ENCODE measurements at regions not wholly inside any gene's neighbourhood (a gene's known extent, or its start where the extent isn't known, plus 50 kb on each side); places are given as distances from the start of the nearest gene placed in this dataset.
"Not testable (repeated sequence)": the region's sequence is repeated elsewhere in the genome, so short reads cannot be mapped to it uniquely, and the experiment has no call there.

- Mint-ChIP-seq H3K4me3 (ENCODE audit: low read depth) (no peak overlapping the region), H3K36me3 (ENCODE audit: low read depth) (no peaks in the 10 kb centered on the region), H3K4me1 (ENCODE audit: low read depth) (no peaks in the 10 kb centered on the region), H3K27me3 (ENCODE audit: low read depth) (no peaks in the 10 kb centered on the region), H3K27ac (no peak overlapping the region), H3K9me3 (no peaks in the 10 kb centered on the region)
- intact Hi-C loops (cut with micrococcal nuclease) = loop anchor here (10.0 kb wide), 1 partner anchor 228 kb away; no protein-coding TSS in a partner anchor
- no peak for DNase-seq (ENCODE audit: low spot score)
Observed at GRCh38 chr12:116366824-116367223, 89.3 kb upstream of the MED13L start.

DNA sequence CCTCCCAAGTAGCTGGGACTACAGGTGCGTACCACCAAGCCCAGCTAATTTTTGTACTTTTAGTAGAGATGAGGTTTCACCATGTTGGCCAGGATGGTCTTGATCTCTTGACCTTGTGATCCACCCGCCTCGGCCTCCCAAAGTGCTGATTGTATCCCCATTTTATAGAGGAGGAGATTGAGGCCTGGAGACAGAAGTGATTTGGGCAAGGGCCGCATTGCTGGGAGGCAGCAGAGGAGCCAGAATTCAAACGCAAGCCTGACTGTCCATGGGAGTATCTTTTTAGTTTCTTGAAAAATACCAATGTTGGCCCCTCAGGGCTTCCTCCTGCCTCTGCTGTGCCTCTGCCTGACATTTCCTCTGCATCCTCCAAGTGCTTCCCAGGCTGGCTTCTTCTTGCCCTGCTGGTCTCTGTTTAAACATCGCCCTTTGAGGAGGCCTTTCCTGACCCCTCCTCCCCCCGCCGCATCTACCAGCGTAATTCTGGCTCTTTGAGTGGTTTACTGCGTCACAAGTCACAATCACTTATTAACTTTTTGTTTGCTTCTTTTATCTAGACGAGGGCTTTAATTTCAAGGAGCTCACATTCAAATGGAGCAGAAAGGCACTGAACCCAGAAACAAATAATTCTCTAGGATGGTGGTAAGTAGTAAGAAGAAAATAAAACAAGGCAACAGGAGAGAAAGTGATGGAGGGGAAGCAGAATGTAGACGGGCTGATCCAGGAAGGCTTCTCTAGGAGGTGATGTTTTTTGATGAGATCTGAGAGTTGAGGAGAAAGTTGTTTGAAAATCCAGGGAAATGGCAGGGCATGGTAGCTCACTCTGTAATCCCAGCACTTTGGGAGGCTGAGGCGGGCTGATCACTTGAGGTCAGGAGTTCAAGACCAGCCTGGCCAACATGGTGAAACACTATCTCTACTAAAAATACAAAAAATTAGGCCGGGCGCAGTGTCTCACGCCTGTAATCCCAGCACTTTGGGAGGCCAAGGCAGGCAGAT is 91.0 kb upstream of the MED13L start:
- Mint-ChIP-seq H3K4me1 (ENCODE audit: low read depth) (no peaks in the 10 kb centered on the region), H3K9me3 (no peaks in the 10 kb centered on the region), H3K4me3 (ENCODE audit: low read depth) (no peak overlapping the region), H3K27me3 (ENCODE audit: low read depth) (no peaks in the 10 kb centered on the region), H3K36me3 (ENCODE audit: low read depth) (no peaks in the 10 kb centered on the region), H3K27ac (no peak overlapping the region)
- no peak for DNase-seq (ENCODE audit: low spot score)
- intact Hi-C loops (cut with micrococcal nuclease) = loop anchor here (10.0 kb wide), 1 partner anchor 226 kb away; no protein-coding TSS in a partner anchor

GRCh38 chr12:116370004-116370404 is 92.5 kb upstream of the MED13L start:
- Mint-ChIP-seq H3K9me3 (peaks cover 2% of the 10 kb centered on the region), H3K4me3 (ENCODE audit: low read depth) (no peak overlapping the region), H3K4me1 (ENCODE audit: low read depth) (no peaks in the 10 kb centered on the region), H3K36me3 (ENCODE audit: low read depth) (no peaks in the 10 kb centered on the region), H3K27ac (no peak overlapping the region), H3K27me3 (ENCODE audit: low read depth) (no peaks in the 10 kb centered on the region)
- DNase-seq (ENCODE audit: low spot score) = no peak
- intact Hi-C loops (cut with micrococcal nuclease) = no loop called here

DNA sequence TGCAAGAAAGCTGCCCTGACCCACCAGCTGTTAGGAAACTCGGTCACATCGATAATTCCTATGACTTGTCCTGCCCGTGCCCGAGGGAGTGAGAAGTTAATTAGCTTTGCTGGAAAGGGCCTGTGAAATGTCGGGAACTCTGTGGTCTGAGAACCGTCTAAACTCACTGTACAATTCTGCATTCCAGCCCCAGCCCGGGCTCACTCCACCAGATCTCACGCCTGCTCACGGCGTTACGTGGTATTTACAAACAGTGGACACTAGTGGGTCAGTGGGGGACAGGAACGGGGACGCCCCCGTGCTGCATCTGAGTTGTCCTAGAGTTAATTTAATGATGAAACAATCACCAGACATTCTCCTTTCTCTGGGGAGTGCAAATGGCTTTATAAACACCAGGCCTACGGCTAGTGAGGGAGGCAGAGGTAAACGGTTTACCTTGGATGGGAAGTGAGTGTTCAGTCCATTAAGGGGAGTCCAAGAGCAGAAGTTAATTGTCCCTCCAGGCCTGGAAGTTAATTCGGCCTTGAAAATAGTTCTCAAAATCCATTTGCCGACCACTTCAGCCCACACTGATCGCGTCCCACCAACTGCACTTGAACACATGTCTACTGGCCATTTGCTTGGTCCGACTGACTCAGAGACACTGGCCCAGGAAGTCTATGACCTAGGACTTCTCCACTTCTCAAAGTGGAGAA is 93.5 kb upstream of the MED13L start:
- Mint-ChIP-seq H3K36me3 (ENCODE audit: low read depth) (no peaks in the 10 kb centered on the region), H3K9me3 (peaks cover 13% of the 10 kb centered on the region), H3K4me3 (ENCODE audit: low read depth) (no peak overlapping the region), H3K27ac (no peak overlapping the region), H3K4me1 (ENCODE audit: low read depth) (peaks cover 2% of the 10 kb centered on the region), H3K27me3 (ENCODE audit: low read depth) (no peaks in the 10 kb centered on the region)
- intact Hi-C loops (cut with micrococcal nuclease) = no loop called here
- DNase-seq (ENCODE audit: low spot score) = no peak

GRCh38 chr12:116372815-116373214 is 95.3 kb upstream of the MED13L start:
- H3K4me3 Mint-ChIP-seq (ENCODE audit: low read depth) = no peak overlapping the region
- H3K9me3 Mint-ChIP-seq = peaks cover 13% of the 10 kb centered on the region
- no peaks in the 10 kb centered on the region for H3K36me3 Mint-ChIP-seq (ENCODE audit: low read depth)
- peaks cover 11% of the 10 kb centered on the region for H3K4me1 Mint-ChIP-seq (ENCODE audit: low read depth)
- no peak for DNase-seq (ENCODE audit: low spot score)
- H3K27me3 Mint-ChIP-seq (ENCODE audit: low read depth) = no peaks in the 10 kb centered on the region
- no peak overlapping the region for H3K27ac Mint-ChIP-seq
- intact Hi-C loops (cut with micrococcal nuclease) = no loop called here

DNA sequence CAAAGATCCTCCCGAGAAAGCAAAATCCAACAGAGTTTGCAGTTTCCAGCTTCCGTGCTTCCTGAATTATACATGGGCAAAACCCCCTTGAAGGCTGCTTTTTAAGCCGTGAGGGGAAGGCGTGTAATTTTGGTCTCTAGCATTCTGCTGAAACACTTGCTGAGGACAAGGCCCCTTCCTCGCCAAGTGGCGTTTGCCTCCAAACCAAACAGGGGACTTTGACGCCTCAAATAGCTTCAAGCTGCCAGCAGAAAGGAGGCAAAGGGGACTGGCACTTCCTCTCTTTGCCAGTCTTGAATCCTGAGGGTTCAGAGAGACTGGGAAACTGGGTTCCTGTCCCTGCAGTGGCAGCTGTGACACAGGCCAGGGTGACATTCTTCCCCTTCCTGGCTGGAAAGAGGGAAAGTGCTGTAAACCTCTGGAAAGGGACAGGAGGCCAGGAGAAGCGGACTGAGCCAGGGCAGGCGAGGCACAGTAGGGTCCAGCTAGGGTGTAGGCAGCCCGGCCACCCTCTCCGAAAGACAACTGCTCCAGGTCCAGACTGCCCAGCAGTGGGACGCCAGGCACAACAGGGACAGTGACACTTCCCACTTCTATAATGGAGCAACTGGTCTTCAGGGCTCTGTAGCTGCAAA is 96.2 kb upstream of the MED13L start:
- Mint-ChIP-seq H3K4me3 (ENCODE audit: low read depth) (no peak overlapping the region), H3K9me3 (peaks cover 13% of the 10 kb centered on the region), H3K27ac (no peak overlapping the region), H3K27me3 (ENCODE audit: low read depth) (no peaks in the 10 kb centered on the region), H3K4me1 (ENCODE audit: low read depth) (peaks cover 11% of the 10 kb centered on the region), H3K36me3 (ENCODE audit: low read depth) (no peaks in the 10 kb centered on the region)
- DNase-seq (ENCODE audit: low spot score) = no peak
- intact Hi-C loops (cut with micrococcal nuclease) = no loop called here

DNA sequence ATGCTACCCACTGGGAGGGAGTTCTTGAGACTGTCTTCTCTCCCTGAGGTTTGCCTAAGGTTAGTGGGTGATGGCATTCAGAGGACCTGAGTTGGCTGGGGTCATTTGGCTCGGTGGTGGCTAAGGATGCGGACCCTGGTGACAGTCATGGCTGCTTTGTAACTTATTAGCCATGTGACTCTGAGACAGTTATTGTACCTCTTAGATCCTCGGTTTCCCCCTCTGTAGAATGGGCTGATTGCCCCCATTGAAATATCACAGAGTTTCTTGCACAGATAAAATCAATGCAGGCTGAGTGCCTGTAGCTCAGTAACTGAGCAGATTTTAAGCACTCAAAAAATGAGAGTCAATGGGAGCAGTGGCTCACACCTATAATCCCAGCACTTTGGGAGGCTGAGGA is 96.7 kb upstream of the MED13L start:
- no peak overlapping the region for H3K27ac Mint-ChIP-seq
- peaks cover 11% of the 10 kb centered on the region for H3K4me1 Mint-ChIP-seq (ENCODE audit: low read depth)
- no peaks in the 10 kb centered on the region for H3K36me3 Mint-ChIP-seq (ENCODE audit: low read depth)
- intact Hi-C loops (cut with micrococcal nuclease) = no loop called here
- no peak overlapping the region for H3K4me3 Mint-ChIP-seq (ENCODE audit: low read depth)
- no peaks in the 10 kb centered on the region for H3K27me3 Mint-ChIP-seq (ENCODE audit: low read depth)
- peaks cover 13% of the 10 kb centered on the region for H3K9me3 Mint-ChIP-seq
- DNase-seq (ENCODE audit: low spot score) = no peak

DNA sequence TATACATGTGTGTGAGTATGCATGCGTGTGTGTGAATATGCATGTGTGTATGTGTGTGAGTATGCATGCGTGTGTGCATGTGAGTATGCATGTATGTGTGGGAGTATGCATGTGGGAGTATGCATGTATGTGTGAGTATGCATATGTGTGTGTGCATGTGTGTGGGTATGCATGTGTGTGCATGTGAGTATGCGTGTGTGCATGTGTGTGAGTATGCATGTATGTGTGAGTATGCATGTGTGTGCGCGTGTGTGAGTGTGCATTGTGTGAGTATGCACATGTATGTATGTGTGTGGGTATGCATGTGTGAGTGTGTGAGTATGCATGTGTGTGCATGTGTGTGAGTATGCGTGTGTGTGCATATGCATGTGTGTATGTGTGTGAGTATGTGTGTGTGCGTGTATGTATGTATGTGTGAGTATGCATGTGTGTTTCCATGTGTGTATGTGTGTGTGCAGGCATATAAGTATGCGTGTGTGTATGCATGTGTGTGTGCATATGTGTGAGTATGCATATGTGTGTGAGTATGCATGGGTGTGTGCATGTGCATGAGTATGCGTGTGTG is 97.9 kb upstream of the MED13L start:
- intact Hi-C loops (cut with micrococcal nuclease) = loop anchor here (5.0 kb wide), 1 partner anchor 93 kb away; no protein-coding TSS in a partner anchor
- H3K4me3 Mint-ChIP-seq (ENCODE audit: low read depth) = no peak overlapping the region
- H3K27ac Mint-ChIP-seq = no peak overlapping the region
- H3K27me3 Mint-ChIP-seq (ENCODE audit: low read depth) = peaks cover 6% of the 10 kb centered on the region
- H3K9me3 Mint-ChIP-seq = peaks cover 13% of the 10 kb centered on the region
- H3K36me3 Mint-ChIP-seq (ENCODE audit: low read depth) = no peaks in the 10 kb centered on the region
- peaks cover 11% of the 10 kb centered on the region for H3K4me1 Mint-ChIP-seq (ENCODE audit: low read depth)
- no peak for DNase-seq (ENCODE audit: low spot score)

DNA sequence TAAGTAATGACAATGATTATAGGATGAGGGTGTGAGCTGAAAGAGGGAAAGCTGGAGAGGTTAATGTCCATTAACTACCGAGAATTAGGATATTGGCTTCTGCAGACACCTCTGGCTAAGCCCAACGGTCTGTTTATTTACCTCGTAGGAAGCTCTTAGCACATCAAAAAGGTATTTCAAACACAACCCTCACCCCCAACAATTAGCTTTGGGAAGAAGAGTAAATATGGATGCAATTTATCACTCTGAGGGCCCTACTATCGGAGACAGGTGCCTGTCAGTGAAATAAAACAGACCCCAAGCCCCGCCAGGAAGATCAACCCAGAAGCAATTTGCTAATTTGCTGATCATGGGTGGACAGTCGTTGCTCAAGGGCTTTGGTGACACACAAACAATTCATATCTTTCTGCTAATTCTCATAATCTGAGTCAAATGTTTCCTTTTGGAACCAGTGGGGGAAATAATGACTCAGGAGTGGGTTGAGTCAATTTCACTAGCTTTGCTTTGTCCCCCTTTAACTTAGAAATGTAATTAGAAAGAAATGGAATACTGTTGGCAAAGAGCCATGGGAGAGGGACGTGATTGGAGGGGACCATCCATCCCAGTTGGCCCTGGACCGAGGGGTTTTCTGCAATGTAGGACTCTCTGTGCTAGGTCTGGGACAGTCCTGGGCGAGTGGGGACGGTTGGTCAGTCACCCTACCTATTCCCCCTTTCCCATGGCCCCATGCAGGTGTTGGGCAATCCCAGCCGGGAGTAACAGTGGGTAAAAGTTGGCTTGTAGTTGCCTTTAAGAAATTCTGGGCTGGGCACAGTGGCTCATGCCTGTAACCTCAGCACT is 99.1 kb upstream of the MED13L start:
- H3K27ac Mint-ChIP-seq = no peak overlapping the region

DNA sequence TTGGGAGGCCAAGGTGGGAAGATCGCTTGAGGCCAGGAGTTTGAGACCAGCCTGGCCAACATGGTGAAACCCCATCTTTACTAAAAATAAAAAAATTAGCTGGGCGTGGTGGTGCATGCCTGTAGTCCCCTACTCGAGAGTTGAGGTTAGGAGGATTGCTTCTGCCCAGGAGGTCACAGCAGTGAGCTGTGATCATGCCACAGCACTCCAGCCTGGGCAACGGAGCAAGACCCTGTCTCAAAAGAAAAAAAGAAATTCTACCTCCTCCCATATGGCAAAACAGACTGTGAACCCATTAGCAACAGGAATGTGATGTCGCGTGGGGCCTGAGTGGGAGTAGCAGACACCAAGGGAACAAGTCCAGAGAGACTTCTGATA is 99.7 kb upstream of the MED13L start:
- peaks cover 11% of the 10 kb centered on the region for H3K4me1 Mint-ChIP-seq (ENCODE audit: low read depth)
- intact Hi-C loops (cut with micrococcal nuclease) = loop anchor here (5.0 kb wide), 1 partner anchor 95 kb away; no protein-coding TSS in a partner anchor
- peaks cover 13% of the 10 kb centered on the region for H3K9me3 Mint-ChIP-seq
- H3K27me3 Mint-ChIP-seq (ENCODE audit: low read depth); H3K4me3 Mint-ChIP-seq (ENCODE audit: low read depth); DNase-seq (ENCODE audit: low spot score); H3K27ac Mint-ChIP-seq; H3K36me3 Mint-ChIP-seq (ENCODE audit: low read depth): not testable (repeated sequence)

More for the DNA sequence above, 99.1 kb upstream of the MED13L start:
- Mint-ChIP-seq H3K36me3 (ENCODE audit: low read depth) (no peaks in the 10 kb centered on the region), H3K4me1 (ENCODE audit: low read depth) (peaks cover 11% of the 10 kb centered on the region), H3K27me3 (ENCODE audit: low read depth) (peaks cover 6% of the 10 kb centered on the region), H3K9me3 (peaks cover 13% of the 10 kb centered on the region), H3K4me3 (ENCODE audit: low read depth) (no peak overlapping the region)
- DNase-seq (ENCODE audit: low spot score) = no peak
- intact Hi-C loops (cut with micrococcal nuclease) = loop anchor here (5.0 kb wide), 1 partner anchor 94 kb away; no protein-coding TSS in a partner anchor

DNA sequence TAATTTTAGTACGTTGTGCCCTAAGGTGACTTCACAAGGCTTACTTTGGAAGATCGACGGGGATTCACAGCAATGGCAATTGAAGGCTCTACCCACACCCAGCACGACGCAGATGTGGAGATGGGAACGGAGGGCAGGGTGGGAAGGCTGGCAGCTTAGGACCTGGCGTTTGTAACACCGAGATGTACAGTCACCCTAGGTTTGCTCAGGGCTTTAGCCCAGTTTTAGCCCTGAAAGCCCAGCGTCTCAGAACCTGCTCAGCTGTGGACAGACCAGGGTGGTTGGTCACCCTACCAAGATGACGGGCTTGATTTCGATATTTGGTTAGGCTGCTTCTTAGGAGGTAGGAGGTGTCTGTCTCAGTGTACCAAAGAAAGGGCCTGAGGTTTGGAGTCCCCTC is 100.5 kb upstream of the MED13L start:
- peaks cover 11% of the 10 kb centered on the region for H3K4me1 Mint-ChIP-seq (ENCODE audit: low read depth)
- no peak for DNase-seq (ENCODE audit: low spot score)
- H3K9me3 Mint-ChIP-seq = peaks cover 13% of the 10 kb centered on the region
- intact Hi-C loops (cut with micrococcal nuclease) = loop anchor here (5.0 kb wide), 1 partner anchor 96 kb away; no protein-coding TSS in a partner anchor
- no peak overlapping the region for H3K4me3 Mint-ChIP-seq (ENCODE audit: low read depth)
- H3K27me3 Mint-ChIP-seq (ENCODE audit: low read depth) = peaks cover 9% of the 10 kb centered on the region
- H3K36me3 Mint-ChIP-seq (ENCODE audit: low read depth) = no peaks in the 10 kb centered on the region
- H3K27ac Mint-ChIP-seq = no peak overlapping the region

DNA sequence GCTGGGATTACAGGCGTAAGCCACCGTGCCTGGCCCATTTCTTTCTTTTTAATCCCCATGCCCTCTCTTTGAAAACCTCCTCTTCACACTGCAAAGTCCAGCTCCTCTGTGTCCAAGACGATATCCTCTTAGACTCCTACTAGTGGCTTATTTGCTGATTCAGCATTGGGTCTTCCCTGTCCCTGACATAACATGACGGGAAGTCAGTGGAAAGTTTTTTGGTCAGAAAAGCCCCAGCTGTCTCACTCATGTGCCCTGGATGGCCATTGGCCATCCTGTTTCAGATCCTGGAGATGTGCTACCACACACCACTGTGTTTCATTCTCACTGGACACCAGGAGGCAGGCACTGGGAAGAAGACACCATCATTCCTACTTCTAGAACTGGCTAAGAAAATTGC is 102.6 kb upstream of the MED13L start:
- Mint-ChIP-seq H3K4me1 (ENCODE audit: low read depth) (peaks cover 14% of the 10 kb centered on the region), H3K9me3 (peaks cover 9% of the 10 kb centered on the region), H3K36me3 (ENCODE audit: low read depth) (no peaks in the 10 kb centered on the region), H3K27me3 (ENCODE audit: low read depth) (peaks cover 9% of the 10 kb centered on the region), H3K4me3 (ENCODE audit: low read depth) (no peak overlapping the region), H3K27ac (no peak overlapping the region)
- intact Hi-C loops (cut with micrococcal nuclease) = no loop called here
- no peak for DNase-seq (ENCODE audit: low spot score)

Measured in activated T-helper 2 cell treated with anti-CD3 and anti-CD28 coated beads, Interferon-gamma antibody, Interleukin-2, Interleukin-4, amounts not matched to agents 10 μg/mL and 5 μg/mL and 100 μg/mL, durations not matched to agents 14 hours and 24 hours and 36 hours (primary cell).